ENCODE measurements at regions not wholly inside any gene's neighbourhood (a gene's known extent, or its start where the extent isn't known, plus 50 kb on each side); places are given as distances from the start of the nearest gene placed in this dataset.

DNA sequence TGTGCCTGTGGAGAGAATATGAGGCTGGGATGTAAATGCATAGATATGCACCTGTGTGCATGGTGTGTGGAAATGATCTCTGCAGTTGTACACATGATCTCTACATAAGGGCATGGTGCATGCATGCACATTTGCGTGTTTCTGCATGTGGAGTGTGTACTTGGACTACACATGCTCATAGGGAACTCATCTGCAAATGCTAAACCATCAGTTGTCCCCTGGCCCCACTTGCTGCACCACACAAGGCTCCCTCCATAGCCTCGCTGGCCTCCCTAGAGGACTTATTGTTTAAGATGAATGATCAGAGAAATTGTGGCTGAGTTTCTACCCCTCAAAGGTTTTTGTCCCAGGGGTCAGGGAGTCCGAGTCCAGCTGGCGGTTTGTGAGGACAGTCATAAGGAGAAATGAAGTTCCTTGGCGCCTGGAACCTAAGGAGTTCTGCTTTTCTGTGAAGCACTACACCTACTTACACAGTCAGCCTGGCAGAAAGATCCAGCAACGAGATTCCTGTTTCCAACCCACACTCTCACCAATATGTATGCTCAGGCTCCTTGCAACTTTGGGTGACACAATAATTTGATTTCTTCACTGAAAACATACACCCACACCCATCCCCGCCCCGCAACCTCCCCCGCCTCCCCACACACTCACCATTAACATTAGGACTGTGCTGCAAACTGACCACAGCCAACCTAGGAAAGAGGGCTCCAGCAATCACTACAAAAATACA lies 79.9 kb upstream of the CPEB4 start:
- DNase-seq = no peak

- DNase-seq = no peak
Measured at GRCh38 chr5:173809014-173809413, 79.1 kb upstream of the CPEB4 start.

- peak; percentile 40 for DNase-seq
Measured at GRCh38 chr5:173812811-173813550, 75.2 kb upstream of the CPEB4 start.

- DNase-seq = no peak
Measured at GRCh38 chr5:173814053-173814452, 74.1 kb upstream of the CPEB4 start.

DNA sequence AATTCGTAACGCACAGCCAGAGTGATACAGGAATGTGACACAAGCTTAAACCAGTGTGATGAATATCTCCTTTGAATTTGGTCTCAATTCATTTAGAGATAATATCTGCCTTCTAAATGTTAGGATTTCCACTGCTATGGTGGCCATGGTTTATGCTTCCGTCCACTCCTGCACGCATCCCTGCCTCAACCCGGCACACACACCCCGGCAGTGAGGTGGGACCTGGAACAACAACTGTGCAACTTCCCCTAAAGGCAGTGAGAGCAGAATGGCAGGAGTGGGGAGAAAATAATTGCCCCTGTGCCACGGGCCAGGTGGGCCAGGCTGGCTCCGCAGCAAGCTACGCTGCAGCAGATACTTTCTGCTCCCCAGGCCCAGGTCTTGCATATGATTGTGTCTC lies 72.6 kb upstream of the CPEB4 start:
- DNase-seq = no peak

GRCh38 chr5:173816728-173817127 lies 71.4 kb upstream of the CPEB4 start:
- DNase-seq = no peak

GRCh38 chr5:173817561-173817960 lies 70.6 kb upstream of the CPEB4 start:
- DNase-seq = no peak

DNA sequence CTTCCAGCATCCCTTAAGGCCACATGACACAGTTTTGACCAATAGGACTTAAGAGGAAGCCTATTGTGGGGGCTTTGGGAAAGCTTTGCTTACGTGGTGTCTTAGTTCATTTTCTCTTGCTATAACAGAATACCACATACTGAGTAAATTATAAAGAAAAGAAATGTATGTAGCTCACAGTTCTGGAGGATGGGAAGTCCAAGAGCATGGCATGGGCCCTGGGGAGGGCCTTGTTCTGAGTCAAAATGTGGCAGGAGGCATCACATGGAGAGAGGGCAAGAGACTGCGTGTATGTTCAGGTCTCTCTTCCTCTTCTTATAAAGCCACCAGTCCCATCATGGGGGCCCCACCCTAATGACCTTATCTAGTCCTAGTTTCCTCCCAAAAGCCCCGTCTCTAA lies 68.6 kb upstream of the CPEB4 start:
- DNase-seq = no peak

DNA sequence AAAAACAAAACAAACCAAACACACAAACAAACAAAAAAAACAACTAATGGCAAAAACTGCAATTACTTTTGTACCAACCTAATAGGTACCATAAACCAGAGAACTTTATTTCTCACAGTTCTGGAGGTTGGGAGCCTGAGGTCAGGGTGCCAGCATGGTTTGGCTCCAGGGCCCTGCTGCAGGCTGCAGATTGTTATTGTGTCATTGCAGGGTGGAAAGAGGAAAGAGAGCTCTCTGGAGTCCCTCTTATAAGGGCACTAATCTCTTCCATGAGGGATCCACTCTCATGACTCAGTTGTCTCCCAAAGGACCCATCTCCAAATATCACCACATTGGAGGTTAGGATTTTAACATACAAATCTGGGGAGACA lies 64.9 kb upstream of the CPEB4 start:
- DNase-seq = no peak

GRCh38 chr5:173823721-173824567 lies 64.2 kb upstream of the CPEB4 start:
- peak; percentile 91 for DNase-seq

- DNase-seq = peak; percentile 40
Measured at GRCh38 chr5:173825215-173825865, 62.8 kb upstream of the CPEB4 start.

GRCh38 chr5:173826086-173826427 lies 62.1 kb upstream of the CPEB4 start:
- DNase-seq = no peak

GRCh38 chr5:173826428-173827350 lies 61.5 kb upstream of the CPEB4 start:
- no peak for DNase-seq

DNA sequence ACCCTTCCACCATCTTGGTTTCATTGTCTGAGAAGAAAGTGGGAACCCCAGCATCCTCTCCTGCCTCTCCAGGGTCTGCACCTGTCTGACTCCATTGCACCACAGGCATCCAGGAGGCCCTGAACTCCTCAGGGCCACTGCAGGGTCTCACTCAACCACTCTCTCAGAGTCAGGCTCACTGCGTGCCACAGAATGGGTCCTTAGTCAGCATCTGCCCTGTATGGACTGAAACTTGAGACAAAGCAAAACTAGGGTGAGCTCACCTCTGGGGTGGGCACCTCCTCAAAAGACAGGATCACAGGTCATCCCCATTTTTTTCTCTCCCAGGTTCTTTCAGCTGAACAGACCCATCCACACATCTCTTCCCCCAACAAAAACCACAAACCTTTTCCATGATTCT lies 59.2 kb upstream of the CPEB4 start:
- no peak for DNase-seq

GRCh38 chr5:173829826-173830225 lies 58.3 kb upstream of the CPEB4 start:
- DNase-seq = peak; percentile 16

DNA sequence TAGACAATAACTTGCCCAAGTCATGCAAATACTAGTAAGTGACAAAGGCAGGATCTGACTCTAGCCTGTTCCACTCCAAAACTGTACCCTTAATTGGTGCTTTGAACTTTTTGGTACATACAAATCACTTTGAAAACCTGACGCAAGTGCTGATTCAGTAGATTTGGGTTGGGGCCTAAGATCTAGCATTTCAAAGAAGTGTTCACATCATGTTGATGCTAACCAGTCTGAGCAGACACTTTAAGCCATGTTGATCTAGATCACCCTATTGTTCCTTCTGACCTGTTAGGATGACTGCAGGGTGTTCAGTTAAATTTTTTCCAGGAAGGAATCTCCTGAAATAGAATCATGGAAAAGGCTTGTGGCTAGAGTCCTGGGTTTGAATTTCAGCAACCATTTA lies 57.7 kb upstream of the CPEB4 start:
- no peak for DNase-seq

DNA sequence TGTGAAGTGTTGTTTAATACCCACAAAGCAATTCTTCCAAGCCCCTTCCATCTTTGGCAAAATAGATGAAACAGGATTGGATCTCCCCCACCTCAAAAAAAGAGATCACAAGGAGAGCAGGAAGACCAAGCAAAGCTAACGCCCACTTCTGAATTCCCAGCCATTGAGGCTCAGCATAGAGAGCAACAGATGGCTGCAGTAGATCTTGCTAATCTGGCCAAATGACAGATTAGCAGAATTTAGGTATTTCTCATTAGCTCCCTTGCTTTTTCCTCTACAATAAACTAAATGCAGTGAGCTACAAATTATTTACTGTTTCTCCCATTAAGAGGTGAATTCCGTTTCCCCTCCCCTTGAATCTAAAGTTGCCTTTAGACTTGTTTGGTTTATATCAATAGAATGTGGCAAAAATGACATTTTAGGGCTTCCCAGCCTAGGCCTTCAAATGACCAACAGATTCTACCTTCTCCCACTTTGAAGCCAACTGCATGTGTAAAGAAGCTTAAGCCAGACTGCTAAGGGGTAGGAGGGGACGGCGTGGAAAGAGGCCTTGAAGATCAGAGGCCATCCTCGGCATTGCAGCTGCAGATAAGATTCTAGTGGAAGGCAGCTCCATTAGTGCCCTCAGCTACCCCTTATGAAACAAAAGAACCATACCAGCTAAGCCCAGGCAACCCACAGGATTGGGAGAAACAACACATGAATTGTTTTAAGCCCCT lies 56.8 kb upstream of the CPEB4 start:
- DNase-seq = no peak

DNA sequence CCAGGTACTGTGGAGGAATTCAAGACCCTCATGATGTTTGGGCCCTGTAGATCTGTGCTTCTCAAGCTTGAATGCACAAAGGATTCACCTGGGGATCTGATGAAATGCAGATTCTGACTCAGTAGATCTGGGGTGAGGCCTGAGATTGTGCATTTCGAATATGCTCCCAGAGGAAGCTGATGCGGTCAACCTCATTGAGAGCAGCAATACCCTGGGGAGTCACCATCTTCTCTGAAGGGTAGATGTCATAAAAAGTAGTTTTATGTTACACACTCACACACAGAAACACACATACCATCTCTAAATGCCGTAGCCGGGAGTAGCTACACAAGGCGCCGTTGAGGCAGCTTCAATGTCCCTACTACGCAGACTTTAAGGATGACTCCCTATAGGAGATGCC lies 55.8 kb upstream of the CPEB4 start:
- no peak for DNase-seq

- DNase-seq = no peak
Measured at GRCh38 chr5:173833196-173833985, 54.8 kb upstream of the CPEB4 start.

DNA sequence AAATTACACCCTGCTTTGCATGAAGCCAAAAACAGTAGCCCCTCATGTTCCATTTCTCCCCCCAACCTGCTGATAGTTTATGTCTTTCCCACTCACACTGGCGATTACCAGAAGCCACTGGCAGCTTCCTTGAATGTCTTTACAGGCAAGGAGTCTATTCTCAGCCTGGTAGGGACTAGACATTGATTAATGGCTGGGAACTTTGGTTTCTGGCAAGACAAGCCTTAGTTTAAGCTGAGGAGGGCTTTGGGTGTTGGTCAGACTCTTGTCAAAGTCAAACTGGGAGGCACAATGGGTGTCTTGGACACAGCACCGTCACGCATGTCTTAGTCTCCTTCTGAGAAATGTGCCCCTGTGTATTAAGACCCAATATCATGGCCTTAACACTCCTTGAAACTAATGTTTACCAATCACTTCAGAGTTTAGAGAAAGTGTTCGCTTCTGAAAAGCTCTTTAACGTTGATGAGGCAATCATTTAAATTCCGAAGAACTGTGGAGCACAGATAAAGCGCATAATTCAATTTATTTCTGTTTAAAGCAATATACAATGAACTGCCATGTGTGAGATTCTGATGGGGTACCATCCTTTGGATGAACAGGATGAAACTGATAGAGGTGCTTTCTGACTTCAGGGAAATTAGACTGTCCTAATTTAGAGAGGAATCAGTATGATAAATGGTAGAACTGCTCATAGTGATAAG lies 53.9 kb upstream of the CPEB4 start:
- DNase-seq = no peak

Measured in fibroblast of skin of back (primary cell).